ENCODE measurements at regions not wholly inside any gene's neighbourhood (a gene's known extent, or its start where the extent isn't known, plus 50 kb on each side); places are given as distances from the start of the nearest gene placed in this dataset.

GRCh38 chr11:95698676-95699557, 90.7 kb downstream of the FAM76B start:
- no peak overlapping the region for H3K4me3 ChIP-seq
- H3K4me1 ChIP-seq: no peaks in the 10 kb centered on the region
- H3K27ac ChIP-seq: no peak overlapping the region
- no peak for DNase-seq
- TF ChIP-seq CTCF (IDR thresholded peaks at IDR 0.05): no peak
- intact Hi-C loops (cut with DNase I): no loop called here
- no peaks in the 10 kb centered on the region for H3K27me3 ChIP-seq
- no peak overlapping the region for H3K9ac ChIP-seq (ENCODE audit: low read depth in 2 of 2, low read length in 2 of 2)
- H3K36me3 ChIP-seq: no peaks in the 10 kb centered on the region
- H3K9me3 ChIP-seq: no peaks in the 10 kb centered on the region

- Histone ChIP-seq H3K9me3 (no peaks in the 10 kb centered on the region), H3K4me1 (no peaks in the 10 kb centered on the region), H3K9ac (ENCODE audit: low read depth in 2 of 2, low read length in 2 of 2) (no peak overlapping the region), H3K4me3 (no peak overlapping the region), H3K27me3 (no peaks in the 10 kb centered on the region), H3K27ac (no peak overlapping the region), H3K36me3 (no peaks in the 10 kb centered on the region)
- no peak for DNase-seq
- TF ChIP-seq CTCF (IDR thresholded peaks at IDR 0.05): no peak
- intact Hi-C loops (cut with DNase I): no loop called here
These were observed 91.8 kb downstream of the FAM76B start for GRCh38 chr11:95697614-95698408.

- H3K9me3 ChIP-seq: no peaks in the 10 kb centered on the region
- H3K27me3 ChIP-seq: no peaks in the 10 kb centered on the region
- no peaks in the 10 kb centered on the region for H3K36me3 ChIP-seq
- TF ChIP-seq CTCF (IDR thresholded peaks at IDR 0.05): no peak
- intact Hi-C loops (cut with DNase I): no loop called here
- no peak overlapping the region for H3K9ac ChIP-seq (ENCODE audit: low read depth in 2 of 2, low read length in 2 of 2)
- H3K4me1 ChIP-seq: no peaks in the 10 kb centered on the region
- no peak overlapping the region for H3K4me3 ChIP-seq
- H3K27ac ChIP-seq: no peak overlapping the region
- no peak for DNase-seq
These were observed 94.4 kb downstream of the FAM76B start for GRCh38 chr11:95695181-95695580.

- no peak overlapping the region for H3K4me3 ChIP-seq
- no peaks in the 10 kb centered on the region for H3K9me3 ChIP-seq
- H3K9ac ChIP-seq (ENCODE audit: low read depth in 2 of 2, low read length in 2 of 2): no peak overlapping the region
- no peak for TF ChIP-seq CTCF (IDR thresholded peaks at IDR 0.05)
- H3K27ac ChIP-seq: no peak overlapping the region
- no peak for DNase-seq
- no peaks in the 10 kb centered on the region for H3K36me3 ChIP-seq
- intact Hi-C loops (cut with DNase I): no loop called here
- no peaks in the 10 kb centered on the region for H3K27me3 ChIP-seq
- H3K4me1 ChIP-seq: no peaks in the 10 kb centered on the region
These were observed 96.3 kb downstream of the FAM76B start for GRCh38 chr11:95693298-95693697.

- DNase-seq: no peak
- no peaks in the 10 kb centered on the region for H3K9me3 ChIP-seq
- H3K4me3 ChIP-seq: no peak overlapping the region
- no peaks in the 10 kb centered on the region for H3K36me3 ChIP-seq
- H3K27me3 ChIP-seq: no peaks in the 10 kb centered on the region
- no peak overlapping the region for H3K27ac ChIP-seq
- TF ChIP-seq CTCF (IDR thresholded peaks at IDR 0.05): no peak
- no peaks in the 10 kb centered on the region for H3K4me1 ChIP-seq
- H3K9ac ChIP-seq (ENCODE audit: low read depth in 2 of 2, low read length in 2 of 2): no peak overlapping the region
- intact Hi-C loops (cut with DNase I): no loop called here
These were observed 96.9 kb downstream of the FAM76B start for GRCh38 chr11:95692526-95693260.

Measured in colonic mucosa (tissue), 4 donors.